ENCODE measurements at regions not wholly inside any gene's neighbourhood (a gene's known extent, or its start where the extent isn't known, plus 50 kb on each side); places are given as distances from the start of the nearest gene placed in this dataset.
A peak's percentile ranks its signal among the peaks of the same experiment; 100 is the strongest.

DNA sequence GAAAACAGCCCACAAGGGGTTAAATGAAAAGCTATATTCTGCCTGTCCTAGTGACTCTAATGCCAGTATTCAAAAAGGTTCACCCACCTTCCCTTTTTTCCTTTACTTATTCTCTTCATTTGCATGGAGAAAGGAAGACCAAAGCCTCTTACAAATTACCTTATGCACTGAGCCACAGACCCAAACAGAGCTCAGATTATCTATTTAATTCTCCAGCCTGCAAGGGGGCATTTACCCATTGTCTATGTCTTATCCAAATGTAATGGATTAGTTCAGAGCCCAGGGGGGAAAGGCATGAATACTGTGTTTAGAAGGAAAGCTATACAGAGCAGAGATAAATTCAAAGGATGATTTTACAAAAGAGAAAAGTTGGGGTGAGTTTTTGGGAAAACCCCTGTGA is 388.5 kb downstream of the OMA1 start:
- peaks cover 2% of the 10 kb centered on the region for H3K4me1 Mint-ChIP-seq
- TF ChIP-seq, protein P1, sequence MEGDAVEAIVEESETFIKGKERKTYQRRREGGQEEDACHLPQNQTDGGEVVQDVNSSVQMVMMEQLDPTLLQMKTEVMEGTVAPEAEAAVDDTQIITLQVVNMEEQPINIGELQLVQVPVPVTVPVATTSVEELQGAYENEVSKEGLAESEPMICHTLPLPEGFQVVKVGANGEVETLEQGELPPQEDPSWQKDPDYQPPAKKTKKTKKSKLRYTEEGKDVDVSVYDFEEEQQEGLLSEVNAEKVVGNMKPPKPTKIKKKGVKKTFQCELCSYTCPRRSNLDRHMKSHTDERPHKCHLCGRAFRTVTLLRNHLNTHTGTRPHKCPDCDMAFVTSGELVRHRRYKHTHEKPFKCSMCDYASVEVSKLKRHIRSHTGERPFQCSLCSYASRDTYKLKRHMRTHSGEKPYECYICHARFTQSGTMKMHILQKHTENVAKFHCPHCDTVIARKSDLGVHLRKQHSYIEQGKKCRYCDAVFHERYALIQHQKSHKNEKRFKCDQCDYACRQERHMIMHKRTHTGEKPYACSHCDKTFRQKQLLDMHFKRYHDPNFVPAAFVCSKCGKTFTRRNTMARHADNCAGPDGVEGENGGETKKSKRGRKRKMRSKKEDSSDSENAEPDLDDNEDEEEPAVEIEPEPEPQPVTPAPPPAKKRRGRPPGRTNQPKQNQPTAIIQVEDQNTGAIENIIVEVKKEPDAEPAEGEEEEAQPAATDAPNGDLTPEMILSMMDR (IDR thresholded peaks at IDR 0.05), result no peak
- no peaks in the 10 kb centered on the region for H3K9me3 Mint-ChIP-seq
- no peaks in the 10 kb centered on the region for H3K27me3 Mint-ChIP-seq (ENCODE audit: low read depth, poor library complexity)
- H3K27ac Mint-ChIP-seq, result no peak overlapping the region
- H3K4me3 Mint-ChIP-seq, result no peak overlapping the region
- no peak for DNase-seq
- no peaks in the 10 kb centered on the region for H3K36me3 Mint-ChIP-seq (ENCODE audit: low read depth)

DNA sequence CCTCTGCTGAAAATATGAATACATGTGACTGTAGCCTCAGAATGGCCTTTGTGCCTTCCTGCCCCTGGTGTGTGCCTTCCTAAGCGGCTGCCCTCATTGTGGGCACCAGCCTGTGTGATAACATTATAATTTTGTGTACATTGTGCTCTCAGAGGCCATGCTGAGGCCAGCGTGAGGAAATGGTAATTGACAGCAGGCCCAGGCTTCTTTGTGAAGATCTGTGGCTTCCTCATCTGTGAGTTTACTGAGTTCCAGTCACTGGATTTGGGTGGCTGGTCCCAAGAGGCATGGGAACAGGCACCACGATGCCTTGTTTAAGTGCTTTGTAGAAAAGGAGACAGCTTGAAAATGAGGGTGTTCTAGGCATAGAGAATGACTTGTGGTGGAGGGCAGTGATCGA is 389.3 kb downstream of the OMA1 start:
- H3K4me3 Mint-ChIP-seq, result no peak overlapping the region
- no peak for DNase-seq
- no peaks in the 10 kb centered on the region for H3K9me3 Mint-ChIP-seq
- no peak overlapping the region for H3K27ac Mint-ChIP-seq
- H3K4me1 Mint-ChIP-seq, result no peaks in the 10 kb centered on the region
- TF ChIP-seq, protein P1 (IDR thresholded peaks at IDR 0.05), result no peak
- H3K27me3 Mint-ChIP-seq (ENCODE audit: low read depth, poor library complexity), result no peaks in the 10 kb centered on the region
- H3K36me3 Mint-ChIP-seq (ENCODE audit: low read depth), result no peaks in the 10 kb centered on the region

DNA sequence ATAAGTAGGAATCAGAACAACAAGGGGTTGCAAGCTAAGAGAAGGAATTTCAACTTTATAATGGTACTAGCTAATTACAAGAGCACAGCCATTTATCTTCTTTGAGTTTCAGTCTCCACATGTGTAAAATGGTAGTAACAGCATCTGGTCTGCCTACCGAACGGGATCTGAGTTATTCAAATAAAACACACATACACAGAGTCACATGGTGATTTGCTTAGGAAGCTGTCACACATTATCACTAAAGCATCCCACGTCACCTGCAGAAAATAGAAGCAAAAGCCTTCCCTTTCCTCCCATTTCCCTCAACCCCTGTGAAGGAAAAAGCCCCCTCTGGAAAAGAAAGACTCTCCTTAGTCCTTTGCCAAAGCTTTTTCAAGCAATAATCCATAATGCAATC is 389.7 kb downstream of the OMA1 start:
- Mint-ChIP-seq H3K27ac (no peak overlapping the region), H3K27me3 (ENCODE audit: low read depth, poor library complexity) (no peaks in the 10 kb centered on the region), H3K9me3 (no peaks in the 10 kb centered on the region), H3K36me3 (ENCODE audit: low read depth) (no peaks in the 10 kb centered on the region), H3K4me3 (no peak overlapping the region), H3K4me1 (no peaks in the 10 kb centered on the region)
- TF ChIP-seq, protein P1 (IDR thresholded peaks at IDR 0.05), result no peak
- no peak for DNase-seq

DNA sequence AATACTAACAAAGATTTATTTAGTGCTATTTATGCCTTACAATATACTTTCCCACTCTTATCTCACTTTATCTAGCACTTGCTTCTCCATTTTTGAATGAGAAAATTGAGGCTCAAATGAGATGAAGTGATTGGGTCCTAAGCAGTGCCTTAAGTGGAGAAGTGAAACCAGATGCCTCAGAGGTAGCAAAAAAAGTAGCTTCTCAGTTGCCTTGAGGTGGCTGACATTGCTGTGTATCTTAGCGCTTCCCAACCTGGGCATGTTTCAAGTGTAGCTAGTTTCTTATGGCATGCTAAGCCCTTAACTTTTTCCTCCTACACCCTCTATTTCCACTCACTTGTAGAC is 390.4 kb downstream of the OMA1 start:
- no peak overlapping the region for H3K4me3 Mint-ChIP-seq
- H3K9me3 Mint-ChIP-seq, result no peaks in the 10 kb centered on the region
- no peaks in the 10 kb centered on the region for H3K4me1 Mint-ChIP-seq
- no peak overlapping the region for H3K27ac Mint-ChIP-seq
- no peaks in the 10 kb centered on the region for H3K27me3 Mint-ChIP-seq (ENCODE audit: low read depth, poor library complexity)
- TF ChIP-seq, protein P1 (IDR thresholded peaks at IDR 0.05), result no peak
- no peak for DNase-seq
- H3K36me3 Mint-ChIP-seq (ENCODE audit: low read depth), result no peaks in the 10 kb centered on the region

DNA sequence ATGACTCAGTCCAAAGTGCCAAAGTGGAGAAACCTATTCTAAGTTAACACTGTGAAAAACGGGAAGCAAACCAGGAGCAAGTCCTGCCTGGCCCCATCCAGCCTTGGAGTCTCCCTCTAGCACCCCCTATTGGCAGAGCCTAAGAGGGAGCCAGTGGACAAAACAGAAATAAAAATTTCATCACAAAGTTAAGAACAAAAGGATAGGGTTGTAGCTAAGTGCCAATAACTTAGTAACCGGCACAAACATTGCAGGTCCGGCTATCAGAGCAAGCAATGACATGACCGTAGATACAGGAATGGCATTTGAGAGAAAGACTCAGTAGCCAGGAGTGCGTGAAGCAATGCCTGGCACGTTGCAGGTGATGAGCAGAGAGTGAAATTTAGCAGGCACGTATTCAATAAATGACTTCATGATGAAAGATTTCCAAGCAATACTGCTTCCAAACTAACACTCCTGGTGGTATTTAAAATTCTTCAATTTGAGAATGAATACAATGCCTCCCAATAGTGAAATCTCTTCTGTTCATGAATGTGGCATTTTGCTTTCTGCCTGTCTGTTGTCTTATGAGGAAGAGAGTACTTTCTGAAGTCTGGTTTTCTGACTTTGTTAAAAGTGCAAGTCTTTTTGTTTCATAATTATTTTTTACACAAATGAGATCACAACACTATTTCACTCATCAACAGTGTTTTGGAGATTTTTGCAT is 391.0 kb downstream of the OMA1 start:
- peak; percentile 42 for DNase-seq
- Mint-ChIP-seq H3K36me3 (ENCODE audit: low read depth) (no peaks in the 10 kb centered on the region), H3K9me3 (no peaks in the 10 kb centered on the region), H3K27me3 (ENCODE audit: low read depth, poor library complexity) (no peaks in the 10 kb centered on the region), H3K27ac (no peak overlapping the region), H3K4me1 (no peaks in the 10 kb centered on the region), H3K4me3 (no peak overlapping the region)
- TF ChIP-seq, protein P1 (IDR thresholded peaks at IDR 0.05), result peak; percentile 58

DNA sequence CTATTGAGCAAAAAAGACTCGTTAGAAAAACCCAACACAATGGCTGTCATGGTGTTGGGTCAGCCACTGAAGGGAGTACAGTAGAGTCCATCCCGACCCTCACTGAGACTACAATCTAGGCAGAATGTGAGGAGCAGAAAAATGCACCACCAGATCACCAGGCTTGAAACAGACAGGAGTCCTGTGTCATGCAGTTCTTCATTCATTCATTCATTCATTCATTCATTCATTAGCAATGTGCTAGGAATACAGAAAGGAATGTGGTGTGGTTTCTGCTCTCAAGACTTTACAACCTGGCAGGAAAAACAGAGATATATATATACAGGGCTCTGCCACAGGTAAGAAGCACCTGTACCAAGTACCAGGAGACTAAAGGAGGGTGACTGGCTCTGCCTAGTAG is 392.3 kb downstream of the OMA1 start:
- peaks cover 3% of the 10 kb centered on the region for H3K9me3 Mint-ChIP-seq
- no peaks in the 10 kb centered on the region for H3K4me1 Mint-ChIP-seq
- H3K27ac Mint-ChIP-seq, result no peak overlapping the region
- H3K36me3 Mint-ChIP-seq (ENCODE audit: low read depth), result no peaks in the 10 kb centered on the region
- H3K27me3 Mint-ChIP-seq (ENCODE audit: low read depth, poor library complexity), result no peaks in the 10 kb centered on the region
- TF ChIP-seq, protein P1 (IDR thresholded peaks at IDR 0.05), result no peak
- no peak overlapping the region for H3K4me3 Mint-ChIP-seq
- no peak for DNase-seq

Data from nephron progenitor cell (in vitro differentiated cells).